NCI-H2029 treated with DMSO at 0.1 percent for 48 hours (cell line): ENCODE measurements at regions not wholly inside any gene's neighbourhood (a gene's known extent, or its start where the extent isn't known, plus 50 kb on each side); places are given as distances from the start of the nearest gene placed in this dataset.

Experiments used
- DNase-seq: peaks from one replicate; lab custom pipeline; 2025; lab: John Stamatoyannopoulos, UW

GRCh38 chr7:156450473-156450872 is 190.1 kb upstream of the RNF32 start:
- no peak for DNase-seq

- DNase-seq: no peak
Measured at GRCh38 chr7:156448918-156449317, 191.7 kb upstream of the RNF32 start.

DNA sequence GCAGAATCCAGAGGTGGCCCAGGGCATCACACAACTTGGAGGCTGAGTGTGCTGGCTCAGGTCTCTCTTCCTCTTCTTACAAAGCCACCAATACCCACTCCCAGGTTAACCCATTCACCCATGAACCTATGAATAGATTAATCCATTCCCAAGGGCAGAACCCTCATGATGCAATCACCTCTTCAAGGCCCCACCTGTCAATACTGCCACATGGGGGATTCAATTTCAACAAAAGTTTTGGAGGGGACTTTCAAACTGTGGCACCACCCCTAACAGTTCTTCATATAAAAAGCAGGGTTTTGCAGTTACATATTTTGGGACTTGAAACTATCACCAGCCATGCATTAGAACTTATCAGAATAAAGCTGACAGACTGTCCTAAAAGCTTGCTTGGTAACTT is 193.6 kb upstream of the RNF32 start:
- no peak for DNase-seq

GRCh38 chr7:156445997-156446761 is 194.4 kb upstream of the RNF32 start:
- no peak for DNase-seq

DNA sequence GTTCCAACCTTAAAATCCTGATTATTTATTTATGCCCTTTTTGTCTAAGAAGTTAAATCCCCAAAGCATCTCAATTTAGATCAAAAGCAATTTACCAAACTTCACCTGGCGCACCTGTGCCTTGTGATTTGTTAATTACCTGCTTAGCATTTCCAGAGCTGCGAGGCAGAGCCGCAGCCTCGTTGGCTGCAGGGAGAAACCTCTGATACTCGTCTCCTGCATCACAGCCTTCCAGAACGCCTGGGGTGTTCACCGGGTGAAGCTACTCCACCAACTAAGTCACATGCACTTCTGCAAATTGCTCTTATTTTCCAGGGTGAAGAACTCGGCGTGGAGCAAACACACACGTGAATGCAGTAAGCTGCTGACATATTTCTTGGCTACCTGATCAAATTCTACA is 198.1 kb upstream of the RNF32 start:
- DNase-seq: no peak

DNA sequence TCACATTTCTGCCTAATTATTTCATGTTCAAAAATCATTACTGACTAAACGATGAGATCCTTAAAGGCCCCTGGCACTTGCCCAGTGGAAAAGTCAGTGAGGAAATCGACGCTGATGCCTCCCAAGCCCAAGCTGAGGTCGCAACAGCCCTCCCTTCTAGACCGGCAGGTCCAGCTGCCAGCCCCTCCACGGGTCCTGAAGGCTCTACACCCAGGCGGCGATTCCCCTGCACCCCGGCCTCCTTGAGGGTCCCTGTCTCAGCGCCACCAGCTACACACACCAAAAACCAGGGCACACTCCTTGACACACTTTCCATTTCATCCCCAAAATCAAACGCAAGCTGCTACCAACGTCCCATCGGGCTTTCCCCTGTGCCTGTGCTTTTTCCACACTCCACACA is 200.1 kb upstream of the RNF32 start:
- no peak for DNase-seq

- peak; percentile 15 for DNase-seq
Measured at GRCh38 chr7:156438011-156438410, 202.6 kb upstream of the RNF32 start.

DNA sequence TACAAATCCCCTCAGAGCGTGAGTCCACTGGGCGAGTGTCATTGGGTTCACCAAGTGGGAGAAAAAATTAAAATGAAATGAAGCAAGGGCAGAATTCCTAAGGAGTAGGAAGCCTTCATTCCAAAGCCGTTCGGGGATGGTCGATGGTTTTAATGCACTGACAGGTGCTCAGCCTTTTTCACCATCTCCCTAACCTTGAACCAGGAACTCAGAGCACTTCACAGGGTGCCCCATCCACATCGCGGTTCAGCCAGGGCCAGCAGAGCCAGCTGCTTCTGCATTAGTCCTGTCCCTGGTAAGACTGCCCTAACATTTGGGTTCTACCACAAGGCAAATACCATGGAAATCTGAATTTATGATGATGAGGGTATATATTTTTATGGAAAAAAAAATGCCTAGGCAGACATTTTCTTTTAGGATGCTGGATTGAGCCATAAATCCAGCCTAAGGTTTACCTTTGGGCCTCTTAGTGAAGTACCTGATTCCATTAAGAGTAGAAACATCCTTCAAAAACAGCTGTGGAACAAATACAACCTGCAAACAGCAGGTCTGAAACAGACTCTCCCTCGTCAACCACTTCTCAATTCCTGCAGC is 203.5 kb upstream of the RNF32 start:
- no peak for DNase-seq

DNA sequence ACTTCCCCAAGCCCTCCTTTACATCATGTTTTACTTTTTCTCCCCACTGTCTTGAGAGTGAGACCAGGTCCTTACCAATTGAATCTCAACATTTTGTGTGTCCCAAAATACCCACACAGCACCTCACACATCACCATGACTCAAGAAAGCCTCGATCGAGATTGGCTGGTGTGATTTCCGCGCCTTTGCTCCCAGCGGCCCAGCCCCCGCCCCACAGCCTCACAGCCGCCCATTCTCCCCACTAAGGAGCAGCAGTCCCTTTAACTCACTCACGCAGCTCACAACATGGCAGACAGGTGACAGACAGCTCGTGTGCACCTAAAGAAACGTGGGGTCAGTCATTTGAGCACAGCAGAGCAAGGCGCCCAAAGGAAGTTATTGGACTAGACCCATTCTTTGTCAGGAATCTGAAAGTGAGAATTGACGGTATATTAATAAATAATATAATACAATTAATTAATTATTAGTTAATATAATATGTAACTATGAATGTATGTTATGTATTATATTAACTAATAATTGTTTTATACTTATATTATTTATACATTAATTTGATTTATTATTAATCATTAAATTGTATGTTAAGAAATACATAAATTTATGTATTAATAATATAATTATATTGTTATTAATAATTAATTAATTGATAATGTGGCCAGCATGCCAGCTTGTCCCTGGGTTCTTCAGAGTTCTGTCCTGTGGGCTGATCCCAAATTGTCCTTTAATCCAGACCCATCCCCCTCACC is 204.9 kb upstream of the RNF32 start:
- DNase-seq: no peak

- DNase-seq: no peak
Measured at GRCh38 chr7:156434706-156435105, 205.9 kb upstream of the RNF32 start.

DNA sequence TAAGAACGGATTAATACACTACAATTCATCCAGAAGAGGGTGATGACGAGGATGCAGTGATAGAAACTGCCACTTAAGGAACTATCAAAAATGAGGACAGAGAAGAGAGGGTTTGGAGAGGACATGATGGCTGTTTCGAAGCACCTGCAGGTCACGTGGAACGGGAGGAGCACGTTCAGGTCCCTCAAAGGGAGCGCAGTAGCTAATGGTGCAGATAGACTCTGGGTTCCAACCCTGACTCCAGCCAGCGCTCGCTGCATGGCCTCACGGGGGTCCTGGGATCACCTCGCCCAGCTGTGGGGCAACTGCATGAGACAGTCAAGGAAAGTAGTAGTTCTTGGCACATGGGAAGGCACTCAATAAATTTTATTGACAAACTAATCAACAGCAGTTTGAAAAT is 208.6 kb upstream of the RNF32 start:
- DNase-seq: no peak

GRCh38 chr7:156430109-156430508 is 210.5 kb upstream of the RNF32 start:
- DNase-seq: no peak

GRCh38 chr7:156429514-156429913 is 211.1 kb upstream of the RNF32 start:
- no peak for DNase-seq

DNA sequence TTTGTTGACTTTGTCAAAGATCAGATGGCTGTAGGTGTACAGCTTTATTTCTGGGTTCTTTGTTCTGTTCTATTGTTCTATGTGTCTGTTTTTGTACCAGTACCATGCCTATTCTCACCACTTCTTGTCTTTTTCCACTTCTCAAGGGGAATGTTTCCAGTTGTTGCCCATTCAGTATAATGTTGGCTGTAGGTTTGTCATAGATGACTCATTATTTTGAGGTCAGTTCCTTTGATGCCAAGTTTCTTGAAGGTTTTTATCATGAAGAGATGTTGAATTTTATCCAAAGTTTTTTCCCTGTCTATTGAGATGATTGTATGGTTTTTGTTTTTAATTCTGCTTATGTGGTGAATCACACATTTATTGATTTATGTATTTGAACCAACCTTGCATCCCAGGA is 216.7 kb upstream of the RNF32 start:
- no peak for DNase-seq

- no peak for DNase-seq
Measured at GRCh38 chr7:156420496-156420895, 220.1 kb upstream of the RNF32 start.

- DNase-seq: no peak
Measured at GRCh38 chr7:156419782-156420181, 220.8 kb upstream of the RNF32 start.

- DNase-seq: no peak
Measured at GRCh38 chr7:156402255-156402654, 238.3 kb upstream of the RNF32 start.

- no peak for DNase-seq
Measured at GRCh38 chr7:156401617-156402016, 239.0 kb upstream of the RNF32 start.

GRCh38 chr7:156400046-156400445 is 240.5 kb upstream of the RNF32 start:
- DNase-seq: no peak

DNA sequence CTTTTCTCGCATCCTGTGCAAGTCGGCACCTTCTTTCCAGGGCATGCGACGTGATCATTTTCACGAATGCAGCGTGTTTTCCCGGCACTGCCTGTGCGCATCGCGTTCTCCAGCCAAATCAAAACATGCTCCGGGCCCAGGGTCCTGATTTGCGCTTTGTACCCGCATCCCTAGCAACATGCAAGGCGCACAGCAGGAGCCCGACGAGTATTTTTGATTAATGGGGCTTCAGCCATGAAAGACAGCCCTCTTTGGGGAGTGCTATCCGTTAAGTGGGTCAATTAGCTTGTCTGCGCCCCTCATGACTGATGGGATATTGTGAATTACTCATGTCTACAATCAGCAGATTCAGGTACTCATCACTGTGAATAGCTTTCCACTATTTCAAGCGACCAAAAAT is 243.3 kb upstream of the RNF32 start:
- DNase-seq: no peak

GRCh38 chr7:156389116-156389692 is 251.4 kb upstream of the RNF32 start:
- no peak for DNase-seq

- DNase-seq: no peak
Measured at GRCh38 chr7:156386097-156386496, 254.5 kb upstream of the RNF32 start.

GRCh38 chr7:156384706-156385105 is 255.9 kb upstream of the RNF32 start:
- DNase-seq: no peak
